SU-DHL-6 (cell line): ENCODE measurements at regions not wholly inside any gene's neighbourhood (a gene's known extent, or its start where the extent isn't known, plus 50 kb on each side); places are given as distances from the start of the nearest gene placed in this dataset.

Experiments
- EZH2phosphoT487 ChIP-seq: fragments of 200-600 bp; sonication (generic), shearing (Covaris generic); conservative IDR thresholded peaks from 2 replicates; pipeline ENCODE4 v1.6.1; 2018; ENCODE audit warnings: mild to moderate bottlenecking, antibody characterized with exemption, low read length, moderate library complexity, mixed read lengths
- TF ChIP-seq, protein P1 (sequence below): fragments of 200-600 bp; sonication (generic); IDR thresholded peaks from one replicate; pipeline ENCODE4 v1.5.1; 2017; ENCODE audit warnings: antibody characterized with exemption, mild to moderate bottlenecking, low read length, moderate library complexity; ENCODE audit not compliant: insufficient read depth, poor library complexity, severe bottlenecking

DNA sequence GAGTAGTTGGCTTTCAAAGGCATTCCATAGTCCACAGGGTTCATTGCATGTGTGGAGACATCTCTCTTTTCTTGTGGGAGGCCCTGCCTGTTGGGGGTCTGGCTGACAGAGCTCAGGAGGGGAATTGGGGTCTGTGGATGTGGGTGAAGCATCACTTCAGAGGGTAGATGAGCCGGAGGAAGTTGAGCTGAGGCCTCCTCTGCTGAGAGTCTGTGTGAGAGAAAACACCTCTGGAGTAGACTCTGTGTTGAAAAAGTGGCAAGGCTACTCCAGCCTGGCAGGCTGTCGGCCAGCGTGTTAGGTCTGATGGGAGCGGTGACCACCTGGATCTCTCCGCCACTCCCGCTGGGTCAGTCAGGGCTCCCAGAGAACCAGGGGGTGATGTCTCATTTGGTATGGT is 358.0 kb upstream of the MGMT start:
- TF ChIP-seq, protein P1, sequence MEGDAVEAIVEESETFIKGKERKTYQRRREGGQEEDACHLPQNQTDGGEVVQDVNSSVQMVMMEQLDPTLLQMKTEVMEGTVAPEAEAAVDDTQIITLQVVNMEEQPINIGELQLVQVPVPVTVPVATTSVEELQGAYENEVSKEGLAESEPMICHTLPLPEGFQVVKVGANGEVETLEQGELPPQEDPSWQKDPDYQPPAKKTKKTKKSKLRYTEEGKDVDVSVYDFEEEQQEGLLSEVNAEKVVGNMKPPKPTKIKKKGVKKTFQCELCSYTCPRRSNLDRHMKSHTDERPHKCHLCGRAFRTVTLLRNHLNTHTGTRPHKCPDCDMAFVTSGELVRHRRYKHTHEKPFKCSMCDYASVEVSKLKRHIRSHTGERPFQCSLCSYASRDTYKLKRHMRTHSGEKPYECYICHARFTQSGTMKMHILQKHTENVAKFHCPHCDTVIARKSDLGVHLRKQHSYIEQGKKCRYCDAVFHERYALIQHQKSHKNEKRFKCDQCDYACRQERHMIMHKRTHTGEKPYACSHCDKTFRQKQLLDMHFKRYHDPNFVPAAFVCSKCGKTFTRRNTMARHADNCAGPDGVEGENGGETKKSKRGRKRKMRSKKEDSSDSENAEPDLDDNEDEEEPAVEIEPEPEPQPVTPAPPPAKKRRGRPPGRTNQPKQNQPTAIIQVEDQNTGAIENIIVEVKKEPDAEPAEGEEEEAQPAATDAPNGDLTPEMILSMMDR, result no peak
- TF ChIP-seq EZH2phosphoT487, result no peak
